ENCODE measurements at regions not wholly inside any gene's neighbourhood (a gene's known extent, or its start where the extent isn't known, plus 50 kb on each side); places are given as distances from the start of the nearest gene placed in this dataset.
"Not testable (repeated sequence)": the region's sequence is repeated elsewhere in the genome, so short reads cannot be mapped to it uniquely, and the experiment has no call there.

- DNase-seq, result no peak
- in situ Hi-C loops (cut with HindIII; ENCODE audit: low pct_ligation_motif_present, low pct_unique_long_range_greater_than_20kb, low sequenced_read_pairs), result no loop called here
Observed at GRCh38 chr2:64245631-64246030, 101.4 kb upstream of the PELI1 start.

DNA sequence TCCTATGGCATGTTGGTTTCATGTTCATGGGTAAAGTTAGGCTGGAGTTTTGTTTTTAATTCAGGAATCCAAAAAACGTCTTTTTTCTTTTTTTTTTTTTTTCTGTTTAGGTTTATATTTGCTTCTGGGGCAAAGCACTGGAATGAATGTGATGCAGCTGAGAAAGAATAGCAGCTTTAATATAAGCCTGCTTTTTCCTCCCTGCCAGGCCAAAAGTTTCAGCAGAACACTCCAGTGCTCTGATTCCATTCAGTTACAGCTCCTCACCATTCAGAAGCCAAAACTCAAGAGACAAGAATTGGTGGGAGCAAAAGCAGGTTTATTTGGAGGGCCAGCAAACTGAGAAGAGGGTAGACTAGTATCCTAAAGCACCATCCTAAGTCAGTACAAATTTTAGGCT, 102.7 kb upstream of the PELI1 start:
- in situ Hi-C loops (cut with HindIII; ENCODE audit: low pct_ligation_motif_present, low pct_unique_long_range_greater_than_20kb, low sequenced_read_pairs), result no loop called here
- DNase-seq, result no peak

- in situ Hi-C loops (cut with HindIII; ENCODE audit: low pct_ligation_motif_present, low pct_unique_long_range_greater_than_20kb, low sequenced_read_pairs), result no loop called here
- DNase-seq, result no peak
Observed at GRCh38 chr2:64249426-64249825, 105.2 kb upstream of the PELI1 start.

- DNase-seq, result no peak
- in situ Hi-C loops (cut with HindIII; ENCODE audit: low pct_ligation_motif_present, low pct_unique_long_range_greater_than_20kb, low sequenced_read_pairs), result no loop called here
Observed at GRCh38 chr2:64250063-64250462, 105.8 kb upstream of the PELI1 start.

DNA sequence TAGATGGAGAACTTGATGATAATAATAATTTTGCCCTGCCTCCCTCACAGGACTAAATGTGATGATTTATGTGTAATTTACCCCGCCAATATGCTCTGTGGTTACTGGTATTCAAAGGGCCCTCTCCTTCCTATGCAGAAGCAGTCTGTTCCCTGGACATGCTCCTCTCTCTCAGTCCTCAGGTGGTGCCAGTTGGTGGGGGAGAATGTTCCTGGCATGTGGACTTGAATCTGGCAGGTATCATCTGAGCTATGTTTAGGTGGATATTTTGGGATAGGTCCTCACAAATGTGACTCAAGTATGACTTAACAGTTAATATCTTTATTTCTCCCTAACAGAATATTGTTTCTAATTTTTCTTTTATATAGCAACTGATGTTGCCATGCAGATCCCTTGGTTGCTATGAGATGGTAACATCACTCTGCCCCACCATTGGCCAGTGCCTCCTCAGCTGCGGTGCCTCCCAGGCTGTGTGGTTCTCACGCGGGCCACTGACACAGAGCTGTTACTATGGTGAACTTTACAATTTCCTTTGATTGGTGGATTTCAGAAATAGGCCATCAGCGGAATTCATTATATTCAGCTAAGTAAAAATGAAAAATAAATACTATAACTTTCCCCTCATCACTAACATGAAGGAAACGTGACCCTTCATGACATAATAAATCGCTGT, 106.7 kb upstream of the PELI1 start:
- DNase-seq, result no peak
- in situ Hi-C loops (cut with HindIII; ENCODE audit: low pct_ligation_motif_present, low pct_unique_long_range_greater_than_20kb, low sequenced_read_pairs), result no loop called here

DNA sequence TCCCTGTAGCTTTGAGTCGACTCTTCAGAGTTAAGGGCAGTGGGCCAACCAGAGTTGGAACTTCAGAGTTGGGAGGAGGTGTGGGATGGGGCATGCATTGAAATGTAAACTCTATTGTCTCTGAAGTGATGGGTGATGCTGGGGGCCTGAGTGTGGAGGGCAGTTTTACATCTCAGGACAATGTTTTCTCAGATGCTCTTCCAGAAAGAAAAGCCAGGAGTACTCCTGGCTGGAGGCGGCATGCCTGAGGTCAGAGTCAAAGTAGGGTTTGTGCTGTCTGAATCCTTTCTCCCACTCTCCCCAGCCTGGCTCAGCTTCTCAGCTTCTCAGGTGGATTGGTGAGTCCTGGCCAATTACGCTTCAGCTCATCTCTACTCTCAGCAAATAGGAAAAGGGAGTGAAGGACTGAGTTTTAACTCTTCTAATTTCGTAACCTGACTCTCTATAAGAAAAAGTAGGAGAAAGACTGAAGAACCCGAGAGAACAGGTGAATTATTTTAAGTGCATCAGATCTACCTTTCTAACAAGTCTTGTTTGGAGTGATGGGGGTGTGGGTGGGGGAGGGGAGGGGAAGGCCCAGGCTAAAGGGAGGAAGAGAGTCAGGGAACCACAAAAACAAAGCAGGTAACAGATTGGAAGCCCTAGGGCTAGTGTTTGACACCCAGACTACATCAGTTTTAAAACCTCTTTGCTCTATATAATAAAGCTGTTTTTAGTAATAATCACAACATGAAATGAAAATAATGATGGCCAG, 107.5 kb upstream of the PELI1 start:
- in situ Hi-C loops (cut with HindIII; ENCODE audit: low pct_ligation_motif_present, low pct_unique_long_range_greater_than_20kb, low sequenced_read_pairs), result no loop called here

GRCh38 chr2:64252251-64252978, 108.2 kb upstream of the PELI1 start:
- in situ Hi-C loops (cut with HindIII; ENCODE audit: low pct_ligation_motif_present, low pct_unique_long_range_greater_than_20kb, low sequenced_read_pairs); DNase-seq: not testable (repeated sequence)

More for the DNA sequence above, 107.5 kb upstream of the PELI1 start:
- no peak for DNase-seq

GRCh38 chr2:64253421-64253820, 109.2 kb upstream of the PELI1 start:
- DNase-seq; in situ Hi-C loops (cut with HindIII; ENCODE audit: low pct_ligation_motif_present, low pct_unique_long_range_greater_than_20kb, low sequenced_read_pairs): not testable (repeated sequence)

DNA sequence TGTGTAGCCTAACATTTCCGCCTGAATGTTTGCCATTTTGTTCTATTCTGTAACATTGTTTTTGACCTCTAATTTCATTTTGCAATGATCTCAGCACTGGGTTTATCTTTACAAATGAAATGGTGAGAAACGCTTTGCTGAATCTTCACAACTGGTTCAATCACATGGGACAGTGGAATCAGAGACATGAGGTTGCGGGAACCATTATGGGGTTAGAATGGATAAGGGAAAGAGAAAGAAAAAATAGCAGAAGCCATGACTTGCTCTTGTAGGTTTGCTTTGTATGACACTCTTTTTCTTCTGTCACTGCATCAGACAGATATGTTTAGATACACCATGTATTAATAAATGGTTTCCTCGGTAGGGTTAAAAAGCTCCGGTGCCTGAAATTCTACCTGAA, 114.3 kb upstream of the PELI1 start:
- in situ Hi-C loops (cut with HindIII; ENCODE audit: low pct_ligation_motif_present, low pct_unique_long_range_greater_than_20kb, low sequenced_read_pairs), result no loop called here
- no peak for DNase-seq

GRCh38 chr2:64259312-64259711, 115.1 kb upstream of the PELI1 start:
- in situ Hi-C loops (cut with HindIII; ENCODE audit: low pct_ligation_motif_present, low pct_unique_long_range_greater_than_20kb, low sequenced_read_pairs), result no loop called here
- no peak for DNase-seq

GRCh38 chr2:64260093-64260803, 116.0 kb upstream of the PELI1 start:
- in situ Hi-C loops (cut with HindIII; ENCODE audit: low pct_ligation_motif_present, low pct_unique_long_range_greater_than_20kb, low sequenced_read_pairs), result no loop called here

GRCh38 chr2:64260817-64261216, 116.6 kb upstream of the PELI1 start:
- no peak for DNase-seq

More at GRCh38 chr2:64260093-64260803, 116.0 kb upstream of the PELI1 start:
- DNase-seq, result no peak

DNA sequence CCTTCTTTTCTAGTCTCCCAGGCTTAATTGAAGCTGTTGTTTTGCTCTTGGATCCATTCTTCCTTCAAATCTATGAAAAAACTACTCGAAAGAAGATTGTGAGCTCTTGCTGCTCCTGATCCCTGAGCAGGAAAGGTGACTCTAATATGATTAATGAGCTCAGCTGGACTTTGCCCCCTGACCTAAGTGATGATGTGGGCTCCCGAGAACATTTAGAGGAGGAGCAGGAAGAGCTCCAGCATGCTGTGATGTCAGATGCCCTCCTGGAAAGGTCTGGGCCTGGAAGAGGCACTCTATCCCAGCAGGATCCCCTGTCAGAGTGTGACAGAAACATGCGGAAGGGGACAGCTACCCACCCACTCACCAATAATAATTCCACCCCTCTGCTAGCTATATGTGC, 117.9 kb upstream of the PELI1 start:
- no peak for DNase-seq
- in situ Hi-C loops (cut with HindIII; ENCODE audit: low pct_ligation_motif_present, low pct_unique_long_range_greater_than_20kb, low sequenced_read_pairs), result no loop called here

More at GRCh38 chr2:64260817-64261216, 116.6 kb upstream of the PELI1 start:
- in situ Hi-C loops (cut with HindIII; ENCODE audit: low pct_ligation_motif_present, low pct_unique_long_range_greater_than_20kb, low sequenced_read_pairs), result no loop called here

GRCh38 chr2:64262816-64263215, 118.6 kb upstream of the PELI1 start:
- in situ Hi-C loops (cut with HindIII; ENCODE audit: low pct_ligation_motif_present, low pct_unique_long_range_greater_than_20kb, low sequenced_read_pairs), result no loop called here

GRCh38 chr2:64263315-64263714, 119.1 kb upstream of the PELI1 start:
- DNase-seq, result no peak
- in situ Hi-C loops (cut with HindIII; ENCODE audit: low pct_ligation_motif_present, low pct_unique_long_range_greater_than_20kb, low sequenced_read_pairs), result no loop called here

More at GRCh38 chr2:64262816-64263215, 118.6 kb upstream of the PELI1 start:
- no peak for DNase-seq

GRCh38 chr2:64267699-64268098, 123.5 kb upstream of the PELI1 start:
- in situ Hi-C loops (cut with HindIII; ENCODE audit: low pct_ligation_motif_present, low pct_unique_long_range_greater_than_20kb, low sequenced_read_pairs), result no loop called here

DNA sequence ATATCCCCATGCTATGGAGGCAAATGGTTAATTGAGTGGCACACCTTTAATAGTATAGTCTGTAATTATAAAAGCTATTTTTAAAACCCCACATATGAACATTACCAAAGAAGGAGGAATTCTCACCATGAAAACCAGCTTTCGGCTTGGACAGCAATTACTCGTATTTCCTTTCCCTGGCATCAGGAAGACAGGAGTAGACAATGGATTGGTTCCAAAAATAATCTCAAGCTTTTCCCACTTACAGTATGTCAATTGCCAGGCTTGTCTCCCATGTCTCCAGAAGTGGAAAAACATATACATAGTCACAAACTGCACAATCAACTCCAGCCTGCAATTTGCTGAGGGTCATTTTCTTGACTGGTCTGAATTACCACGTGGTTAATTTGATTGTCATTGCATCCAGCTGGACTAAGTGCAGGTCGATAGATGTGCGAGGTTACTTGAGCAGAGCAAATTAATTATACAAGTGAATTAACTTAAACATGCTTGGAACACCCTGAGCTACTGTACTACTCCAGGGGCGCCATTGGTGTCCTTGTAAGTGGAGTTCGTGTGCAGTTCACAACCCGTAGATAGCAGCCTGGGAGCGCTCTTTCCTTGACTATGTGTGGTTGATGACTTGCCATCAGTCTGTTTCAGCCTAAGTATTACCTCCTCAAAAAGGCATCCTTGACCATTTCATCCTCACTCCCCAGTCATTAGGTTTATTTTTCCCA, 124.3 kb upstream of the PELI1 start:
- DNase-seq, result no peak

More at GRCh38 chr2:64267699-64268098, 123.5 kb upstream of the PELI1 start:
- DNase-seq, result no peak

More for the DNA sequence above, 124.3 kb upstream of the PELI1 start:
- in situ Hi-C loops (cut with HindIII; ENCODE audit: low pct_ligation_motif_present, low pct_unique_long_range_greater_than_20kb, low sequenced_read_pairs), result no loop called here

All from ACHN (cell line).